ENCODE measurements at regions not wholly inside any gene's neighbourhood (a gene's known extent, or its start where the extent isn't known, plus 50 kb on each side); places are given as distances from the start of the nearest gene placed in this dataset.

DNA sequence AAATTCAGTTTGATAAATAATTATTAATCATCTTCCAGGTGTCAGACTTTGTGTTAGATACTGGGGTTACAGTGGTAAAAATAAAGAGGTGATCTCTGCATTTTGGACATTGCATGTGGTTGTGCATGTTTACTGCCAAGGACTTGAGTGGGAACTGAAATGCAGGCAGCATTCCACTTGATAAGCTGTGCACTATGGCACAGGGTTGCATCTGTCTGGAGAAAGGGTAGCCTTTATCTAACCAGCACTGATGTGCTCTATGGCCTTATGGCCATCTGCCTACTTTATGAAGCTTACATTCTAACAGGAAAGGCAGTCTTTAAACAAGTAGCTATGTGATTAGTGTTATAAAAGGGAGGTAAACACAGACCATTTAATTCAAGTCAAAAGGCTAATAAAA lies 53.0 kb upstream of the MLIP start:
- H2BK120ac ChIP-seq (ENCODE audit: low read depth, low read length), result no peak overlapping the region
- no peak for ATAC-seq (ENCODE audit: low read depth)
- H3K27ac ChIP-seq (ENCODE audit: insufficient read depth, low read length), result no peak overlapping the region
- no peak for DNase-seq
- no peaks in the 10 kb centered on the region for H3K79me1 ChIP-seq (ENCODE audit: low read depth in 1 of 2, low read length in 2 of 2)
- no peak overlapping the region for H3K9ac ChIP-seq (ENCODE audit: low read depth, low read length)
- BruUV-seq (replicated peaks), result no TSS peak
- H3K56ac ChIP-seq (ENCODE audit: extremely low read depth, insufficient read depth, low read length), result no peak overlapping the region
- intact Hi-C loops (cut with micrococcal nuclease), result no loop called here
- 0 out of 2 replicates have a peak, but pooled peaks cover 2% of the 10 kb centered on the region for H3K4me1 ChIP-seq (ENCODE audit: control insufficient read depth, insufficient read depth, low read length)
- no peak overlapping the region for H3K14ac ChIP-seq (replicated peaks; ENCODE audit: low read depth, low read length)
- H4K5ac ChIP-seq (ENCODE audit: low read depth, low read length), result no peak overlapping the region
- no peak overlapping the region for H3K4me3 ChIP-seq (ENCODE audit: insufficient read depth, low read depth, low read length)
- in situ Hi-C loops (cut with MboI; ENCODE audit: low sequenced_read_pairs), result no loop called here
- no peak overlapping the region for H2AK5ac ChIP-seq (ENCODE audit: low read depth, low read length)
- no peak for TF ChIP-seq RAD21 (IDR thresholded peaks at IDR 0.05; ENCODE audit: low read length)
- no peak for TF ChIP-seq POLR2A (IDR thresholded peaks at IDR 0.05; ENCODE audit: low read depth, low read length)
- TF ChIP-seq CEBPB (IDR thresholded peaks at IDR 0.05; ENCODE audit: low read depth, low read length), result no peak
- TF ChIP-seq RFX5 (IDR thresholded peaks at IDR 0.05; ENCODE audit: low read depth, low read length), result no peak
- TF ChIP-seq BHLHE40 (IDR thresholded peaks at IDR 0.05; ENCODE audit: low read depth, low read length), result no peak
- no peak for TF ChIP-seq CHD1 (IDR thresholded peaks at IDR 0.05; ENCODE audit: low read depth, low read length)
- no peak for TF ChIP-seq MAFK (IDR thresholded peaks at IDR 0.05; ENCODE audit: low read depth, low read length)
- TF ChIP-seq, protein P1, sequence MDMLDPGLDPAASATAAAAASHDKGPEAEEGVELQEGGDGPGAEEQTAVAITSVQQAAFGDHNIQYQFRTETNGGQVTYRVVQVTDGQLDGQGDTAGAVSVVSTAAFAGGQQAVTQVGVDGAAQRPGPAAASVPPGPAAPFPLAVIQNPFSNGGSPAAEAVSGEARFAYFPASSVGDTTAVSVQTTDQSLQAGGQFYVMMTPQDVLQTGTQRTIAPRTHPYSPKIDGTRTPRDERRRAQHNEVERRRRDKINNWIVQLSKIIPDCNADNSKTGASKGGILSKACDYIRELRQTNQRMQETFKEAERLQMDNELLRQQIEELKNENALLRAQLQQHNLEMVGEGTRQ (IDR thresholded peaks at IDR 0.05; ENCODE audit: low read depth, low read length), result no peak
- no peak for TF ChIP-seq MXI1 (IDR thresholded peaks at IDR 0.05; ENCODE audit: borderline replicate concordance, low read depth, low read length)
- H3K4me2 ChIP-seq (ENCODE audit: low read depth, low read length), result no peak overlapping the region
- no peak overlapping the region for H2AK9ac ChIP-seq (replicated peaks; ENCODE audit: low read depth, low read length, poor library complexity)
- POLR2A ChIA-PET (ENCODE audit: unreplicated experiment), result no interaction called here
- CTCF ChIA-PET, result interaction anchor here (1.1 kb wide), 1 partner anchor 26 kb away, joined by 3 read pairs; no protein-coding TSS in a partner anchor
- no peak overlapping the region; the same call in 1 of the 2 replicates for H3K18ac ChIP-seq (ENCODE audit: low read depth, low read length)
- H4K20me1 ChIP-seq (ENCODE audit: insufficient read depth, low read length), result no peaks in the 10 kb centered on the region
- H3K27me3 ChIP-seq (ENCODE audit: control insufficient read depth, insufficient read depth, low read length), result no peaks in the 10 kb centered on the region
- no peak overlapping the region for H2AFZ ChIP-seq (replicated peaks; ENCODE audit: low read length, poor library complexity)
- dilution Hi-C loops (cut with HindIII; ENCODE audit: low sequenced_read_pairs, unreplicated experiment), result no loop called here
- no peak overlapping the region for H4K91ac ChIP-seq (ENCODE audit: insufficient read depth, low read depth, low read length)
- H4K8ac ChIP-seq (ENCODE audit: low read depth in 2 of 2, low read length in 2 of 2), result no peak overlapping the region
- no peak overlapping the region for H2BK5ac ChIP-seq (ENCODE audit: low read depth, low read length, poor library complexity, severe bottlenecking)
- H3K36me3 ChIP-seq (ENCODE audit: control insufficient read depth, insufficient read depth, low read length), result no peaks in the 10 kb centered on the region
- H3K4ac ChIP-seq (ENCODE audit: low read depth, low read length), result no peak overlapping the region
- no peaks in the 10 kb centered on the region for H3K9me3 ChIP-seq (ENCODE audit: control insufficient read depth, insufficient read depth, low read length)
- H3K23ac ChIP-seq (ENCODE audit: low read depth, low read length), result no peak overlapping the region
- no peaks in the 10 kb centered on the region for H3K9me1 ChIP-seq (ENCODE audit: insufficient read depth, low read length)
- no peak overlapping the region for H2BK15ac ChIP-seq (ENCODE audit: low read depth, low read length)
- H2BK20ac ChIP-seq (ENCODE audit: low read depth, low read length), result no peak overlapping the region

Data from IMR-90 (cell line).